ENCODE measurements at regions not wholly inside any gene's neighbourhood (a gene's known extent, or its start where the extent isn't known, plus 50 kb on each side); places are given as distances from the start of the nearest gene placed in this dataset.

- H3K4me1 ChIP-seq (ENCODE audit: low read depth): no peaks in the 10 kb centered on the region
- ATAC-seq: no peak
- TF ChIP-seq CTCF (IDR thresholded peaks at IDR 0.05): no peak
- intact Hi-C loops (cut with DNase I, micrococcal nuclease): no loop called here
- DNase-seq: no peak
- no peaks in the 10 kb centered on the region for H3K9me3 ChIP-seq
- no peak overlapping the region for H3K4me3 ChIP-seq
- H3K36me3 ChIP-seq (ENCODE audit: low read depth): no peaks in the 10 kb centered on the region
These were observed 187.6 kb downstream of the RGS9 start for GRCh38 chr17:65324611-65325342.

DNA sequence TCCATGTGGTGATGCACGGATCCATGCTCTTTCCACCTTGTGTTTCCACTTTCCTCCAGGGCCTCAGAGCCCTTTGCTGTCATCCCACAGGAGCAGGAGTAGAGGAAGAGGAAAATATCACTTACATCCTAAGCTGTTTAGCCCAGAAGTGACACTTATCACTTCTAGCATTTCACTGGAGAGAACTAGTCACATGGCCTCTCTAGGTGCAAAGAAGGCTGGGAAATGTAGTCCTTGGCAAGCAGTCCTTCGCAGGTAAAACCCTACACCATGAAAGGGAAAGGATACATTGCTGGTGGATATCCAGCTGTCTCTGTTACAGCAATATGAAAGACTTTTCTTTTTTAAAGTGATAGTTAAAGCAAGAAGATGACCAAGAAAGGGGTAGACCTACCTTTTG is 185.9 kb downstream of the RGS9 start:
- no peak for ATAC-seq
- no peaks in the 10 kb centered on the region for H3K9me3 ChIP-seq
- no peak overlapping the region for H3K4me3 ChIP-seq
- no peak for TF ChIP-seq CTCF (IDR thresholded peaks at IDR 0.05)
- no peaks in the 10 kb centered on the region for H3K4me1 ChIP-seq (ENCODE audit: low read depth)
- no peak for DNase-seq
- intact Hi-C loops (cut with DNase I, micrococcal nuclease): no loop called here
- no peaks in the 10 kb centered on the region for H3K36me3 ChIP-seq (ENCODE audit: low read depth)

DNA sequence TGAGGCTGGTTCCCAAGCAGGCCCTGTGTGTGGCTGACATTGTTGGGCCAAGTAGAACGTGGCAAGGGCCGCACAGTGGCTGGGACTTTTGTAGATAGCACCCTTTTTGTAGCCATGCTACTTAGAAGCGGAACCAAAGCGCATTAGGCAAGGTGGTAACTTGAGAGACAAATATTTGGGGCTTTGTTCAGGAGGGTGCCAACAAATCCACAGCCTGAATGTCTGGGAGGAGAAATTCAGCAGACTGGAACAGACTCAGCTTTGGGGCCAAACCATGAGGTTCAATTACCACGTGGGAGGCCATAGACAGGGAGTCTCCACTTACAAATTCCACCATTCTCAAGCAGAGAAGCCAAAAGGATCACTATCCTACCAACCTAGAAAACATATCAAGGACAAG is 183.7 kb downstream of the RGS9 start:
- Histone ChIP-seq H3K4me3 (no peak overlapping the region), H3K9me3 (no peaks in the 10 kb centered on the region), H3K4me1 (ENCODE audit: low read depth) (no peaks in the 10 kb centered on the region), H3K36me3 (ENCODE audit: low read depth) (no peaks in the 10 kb centered on the region)
- DNase-seq (no peak), ATAC-seq (no peak)
- no peak for TF ChIP-seq CTCF (IDR thresholded peaks at IDR 0.05)
- intact Hi-C loops (cut with DNase I, micrococcal nuclease): no loop called here

DNA sequence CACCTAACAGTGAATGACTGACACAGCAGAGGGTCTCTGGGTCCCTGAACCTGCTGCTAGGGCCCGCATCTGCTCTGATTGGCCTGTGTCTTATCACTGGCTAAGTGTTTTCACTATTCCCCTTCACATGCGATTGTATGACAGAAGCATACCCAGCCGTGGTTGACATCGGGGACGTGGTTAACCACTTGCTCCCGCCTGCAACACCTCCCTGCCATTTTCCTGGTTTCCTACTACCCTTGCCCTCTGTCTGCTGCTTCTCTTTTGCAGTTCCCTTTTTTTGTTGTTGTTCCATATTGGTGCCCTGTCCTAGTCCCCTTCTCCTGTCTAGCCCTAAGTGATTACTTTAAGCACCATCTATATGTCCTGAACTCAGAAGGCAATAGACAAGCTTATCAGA is 177.0 kb downstream of the RGS9 start:
- no peak for TF ChIP-seq CTCF (IDR thresholded peaks at IDR 0.05)
- no peaks in the 10 kb centered on the region for H3K4me1 ChIP-seq (ENCODE audit: low read depth)

DNA sequence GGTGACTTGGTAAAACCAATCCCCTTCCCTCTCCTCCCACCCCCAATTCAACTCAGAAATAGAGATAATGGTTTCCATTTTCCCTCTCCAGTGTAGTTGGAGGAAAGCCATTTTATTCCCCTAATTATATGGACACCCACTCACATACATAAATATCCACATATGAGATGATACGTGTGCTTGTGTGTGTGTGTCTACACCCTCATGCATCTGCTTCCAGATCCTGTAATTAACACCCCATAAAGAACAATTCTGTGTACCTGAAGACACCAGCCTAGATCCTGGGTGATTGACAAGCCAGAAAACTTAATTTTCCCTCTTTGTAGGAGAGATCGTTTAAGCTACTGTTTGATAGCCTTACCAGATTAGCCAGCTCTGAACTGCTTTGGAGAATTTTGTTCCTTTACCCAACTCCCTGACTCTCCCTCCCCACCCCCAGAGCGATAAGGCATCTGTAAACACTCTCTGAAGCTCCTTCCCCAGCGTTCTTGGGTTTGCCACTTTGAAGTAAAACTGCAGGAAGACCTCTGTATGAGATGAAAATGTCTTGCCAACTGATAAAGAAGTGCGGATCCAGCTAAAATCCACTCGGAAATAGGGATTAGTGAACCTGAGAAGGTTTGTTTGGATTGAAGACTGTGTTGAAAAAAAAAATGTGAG is 175.7 kb downstream of the RGS9 start:
- intact Hi-C loops (cut with DNase I, micrococcal nuclease): no loop called here
- no peaks in the 10 kb centered on the region for H3K36me3 ChIP-seq (ENCODE audit: low read depth)
- ATAC-seq (peak; percentile 36), DNase-seq (peak in 1 of 3 donors; percentile 16)
- H3K4me1 ChIP-seq (ENCODE audit: low read depth): no peaks in the 10 kb centered on the region
- TF ChIP-seq CTCF (IDR thresholded peaks at IDR 0.05): no peak
- no peak overlapping the region for H3K4me3 ChIP-seq
- H3K9me3 ChIP-seq: no peaks in the 10 kb centered on the region

More for the DNA sequence above, 177.0 kb downstream of the RGS9 start:
- intact Hi-C loops (cut with DNase I, micrococcal nuclease): no loop called here
- Histone ChIP-seq H3K36me3 (ENCODE audit: low read depth) (no peaks in the 10 kb centered on the region), H3K9me3 (no peaks in the 10 kb centered on the region), H3K4me3 (no peak overlapping the region)
- no peak for ATAC-seq
- DNase-seq: no peak

All from mucosa of descending colon (tissue), 3 donors.